GM23338 (cell line): ENCODE measurements at regions not wholly inside any gene's neighbourhood (a gene's known extent, or its start where the extent isn't known, plus 50 kb on each side); places are given as distances from the start of the nearest gene placed in this dataset.

Experiments
- ATAC-seq: fragments of 200-7000 bp; cut with Tn5 transposase; 3 replicates; pipeline ENCODE4 v1.9.1; 2020
- DNase-seq: peaks from one replicate; pipeline ENCODE4 v3.0.0-alpha.2; 2015; ENCODE audit warnings: low spot score
- H2AFZ ChIP-seq: fragments of 200-600 bp; sonication (generic); 2 replicates; pipeline ENCODE4 v1.8.0; 2016; ENCODE audit warnings: antibody characterized with exemption, mild to moderate bottlenecking, moderate library complexity
- H3F3A ChIP-seq: fragments of 200-600 bp; sonication (generic); replicated peaks from 2 replicates; pipeline ENCODE4 v1.8.0; 2017; ENCODE audit warnings: antibody characterized with exemption, mixed run types, low read depth
- H3K27ac ChIP-seq: fragments of 200-600 bp; sonication (generic); 2 replicates; pipeline ENCODE4 v1.6.1; 2016; ENCODE audit warnings: low read depth
- H3K27me3 ChIP-seq: fragments of 200-600 bp; sonication (generic); 2 replicates; pipeline ENCODE4 v1.8.0; 2016; ENCODE audit warnings: mild to moderate bottlenecking, mixed run types, moderate library complexity; ENCODE audit not compliant: insufficient read depth
- H3K36me3 ChIP-seq: fragments of 200-600 bp; sonication (generic); 2 replicates; pipeline ENCODE4 v1.8.0; 2016; ENCODE audit warnings: mild to moderate bottlenecking; ENCODE audit not compliant: insufficient read depth
- H3K4me1 ChIP-seq: fragments of 200-600 bp; sonication (generic); 2 replicates; pipeline ENCODE4 v1.8.0; 2016; ENCODE audit warnings: mild to moderate bottlenecking, moderate library complexity; ENCODE audit not compliant: insufficient read depth
- H3K4me2 ChIP-seq: fragments of 200-600 bp; sonication (generic); 2 replicates; pipeline ENCODE4 v1.7.1; 2017; ENCODE audit warnings: mixed run types
- H3K4me3 ChIP-seq: fragments of 200-600 bp; sonication (generic); 2 replicates; pipeline ENCODE4 v1.6.1; 2016; ENCODE audit warnings: mixed run types
- H3K79me2 ChIP-seq: fragments of 200-600 bp; sonication (generic); replicated peaks from 2 replicates; pipeline ENCODE4 v1.8.0; 2017; ENCODE audit warnings: mild to moderate bottlenecking; ENCODE audit not compliant: insufficient read depth
- H3K9me2 ChIP-seq: fragments of 200-600 bp; sonication (generic); 2 replicates; pipeline ENCODE4 v1.8.0; 2017; ENCODE audit not compliant: insufficient read depth
- H4K20me1 ChIP-seq: fragments of 200-600 bp; sonication (generic); replicated peaks from 2 replicates; pipeline ENCODE4 v1.8.0; 2017; ENCODE audit warnings: mild to moderate bottlenecking; ENCODE audit not compliant: insufficient read depth
- H3K27ac Mint-ChIP-seq: 2 replicates; pipeline ENCODE4 v1.8.0; 2020; ENCODE audit warnings: inconsistent platforms, mild to moderate bottlenecking, moderate library complexity, mixed read lengths
- H3K27me3 Mint-ChIP-seq: 3 replicates; pipeline ENCODE4 v1.8.0; 2022; ENCODE audit warnings: low read depth, mild to moderate bottlenecking, moderate library complexity, mixed read lengths, inconsistent platforms; ENCODE audit not compliant: insufficient read depth, poor library complexity
- H3K36me3 Mint-ChIP-seq: 3 replicates; pipeline ENCODE4 v1.8.0; 2021; ENCODE audit warnings: low read depth, mild to moderate bottlenecking, inconsistent platforms, moderate library complexity, mixed read lengths
- H3K4me1 Mint-ChIP-seq: 3 replicates; pipeline ENCODE4 v1.8.0; 2020; ENCODE audit warnings: mild to moderate bottlenecking, inconsistent platforms, mixed read lengths
- H3K4me3 Mint-ChIP-seq: 3 replicates; pipeline ENCODE4 v1.8.0; 2021; ENCODE audit warnings: moderate library complexity, mild to moderate bottlenecking, inconsistent platforms, mixed read lengths
- H3K9me3 Mint-ChIP-seq: 3 replicates; pipeline ENCODE4 v1.8.0; 2020; ENCODE audit warnings: moderate library complexity, mild to moderate bottlenecking, inconsistent platforms, mixed read lengths
- CREB1 ChIP-seq: fragments of 250-450 bp; sonication (Bioruptor Pico); IDR thresholded peaks from 2 replicates; pipeline ENCODE4 v1.5.0; 2020; ENCODE audit warnings: low read depth, mild to moderate bottlenecking, moderate library complexity
- STAT1 ChIP-seq: IDR thresholded peaks from one replicate; pipeline ENCODE4 v1.6.1; 2016; ENCODE audit warnings: antibody characterized with exemption; ENCODE audit not compliant: unreplicated experiment
- ZNF114 ChIP-seq: fragments of 250-450 bp; sonication (Bioruptor Pico); IDR thresholded peaks from 2 replicates; pipeline ENCODE4 v1.5.0; 2020; ENCODE audit warnings: mild to moderate bottlenecking, moderate library complexity
- TF ChIP-seq, protein P1 (sequence below): fragments of 250-450 bp; sonication (Bioruptor Pico); IDR thresholded peaks from 2 replicates; pipeline ENCODE4 v1.5.0; 2020; ENCODE audit warnings: mild to moderate bottlenecking, moderate library complexity
- TF ChIP-seq, protein P2 (sequence below): IDR thresholded peaks from 2 replicates; pipeline ENCODE4 v1.6.1; 2016; ENCODE audit warnings: antibody characterized with exemption
- TF ChIP-seq, protein P3 (sequence below): IDR thresholded peaks from one replicate; pipeline ENCODE4 v1.6.1; 2018; ENCODE audit warnings: antibody characterized with exemption; ENCODE audit not compliant: unreplicated experiment

- TF ChIP-seq, protein P1, sequence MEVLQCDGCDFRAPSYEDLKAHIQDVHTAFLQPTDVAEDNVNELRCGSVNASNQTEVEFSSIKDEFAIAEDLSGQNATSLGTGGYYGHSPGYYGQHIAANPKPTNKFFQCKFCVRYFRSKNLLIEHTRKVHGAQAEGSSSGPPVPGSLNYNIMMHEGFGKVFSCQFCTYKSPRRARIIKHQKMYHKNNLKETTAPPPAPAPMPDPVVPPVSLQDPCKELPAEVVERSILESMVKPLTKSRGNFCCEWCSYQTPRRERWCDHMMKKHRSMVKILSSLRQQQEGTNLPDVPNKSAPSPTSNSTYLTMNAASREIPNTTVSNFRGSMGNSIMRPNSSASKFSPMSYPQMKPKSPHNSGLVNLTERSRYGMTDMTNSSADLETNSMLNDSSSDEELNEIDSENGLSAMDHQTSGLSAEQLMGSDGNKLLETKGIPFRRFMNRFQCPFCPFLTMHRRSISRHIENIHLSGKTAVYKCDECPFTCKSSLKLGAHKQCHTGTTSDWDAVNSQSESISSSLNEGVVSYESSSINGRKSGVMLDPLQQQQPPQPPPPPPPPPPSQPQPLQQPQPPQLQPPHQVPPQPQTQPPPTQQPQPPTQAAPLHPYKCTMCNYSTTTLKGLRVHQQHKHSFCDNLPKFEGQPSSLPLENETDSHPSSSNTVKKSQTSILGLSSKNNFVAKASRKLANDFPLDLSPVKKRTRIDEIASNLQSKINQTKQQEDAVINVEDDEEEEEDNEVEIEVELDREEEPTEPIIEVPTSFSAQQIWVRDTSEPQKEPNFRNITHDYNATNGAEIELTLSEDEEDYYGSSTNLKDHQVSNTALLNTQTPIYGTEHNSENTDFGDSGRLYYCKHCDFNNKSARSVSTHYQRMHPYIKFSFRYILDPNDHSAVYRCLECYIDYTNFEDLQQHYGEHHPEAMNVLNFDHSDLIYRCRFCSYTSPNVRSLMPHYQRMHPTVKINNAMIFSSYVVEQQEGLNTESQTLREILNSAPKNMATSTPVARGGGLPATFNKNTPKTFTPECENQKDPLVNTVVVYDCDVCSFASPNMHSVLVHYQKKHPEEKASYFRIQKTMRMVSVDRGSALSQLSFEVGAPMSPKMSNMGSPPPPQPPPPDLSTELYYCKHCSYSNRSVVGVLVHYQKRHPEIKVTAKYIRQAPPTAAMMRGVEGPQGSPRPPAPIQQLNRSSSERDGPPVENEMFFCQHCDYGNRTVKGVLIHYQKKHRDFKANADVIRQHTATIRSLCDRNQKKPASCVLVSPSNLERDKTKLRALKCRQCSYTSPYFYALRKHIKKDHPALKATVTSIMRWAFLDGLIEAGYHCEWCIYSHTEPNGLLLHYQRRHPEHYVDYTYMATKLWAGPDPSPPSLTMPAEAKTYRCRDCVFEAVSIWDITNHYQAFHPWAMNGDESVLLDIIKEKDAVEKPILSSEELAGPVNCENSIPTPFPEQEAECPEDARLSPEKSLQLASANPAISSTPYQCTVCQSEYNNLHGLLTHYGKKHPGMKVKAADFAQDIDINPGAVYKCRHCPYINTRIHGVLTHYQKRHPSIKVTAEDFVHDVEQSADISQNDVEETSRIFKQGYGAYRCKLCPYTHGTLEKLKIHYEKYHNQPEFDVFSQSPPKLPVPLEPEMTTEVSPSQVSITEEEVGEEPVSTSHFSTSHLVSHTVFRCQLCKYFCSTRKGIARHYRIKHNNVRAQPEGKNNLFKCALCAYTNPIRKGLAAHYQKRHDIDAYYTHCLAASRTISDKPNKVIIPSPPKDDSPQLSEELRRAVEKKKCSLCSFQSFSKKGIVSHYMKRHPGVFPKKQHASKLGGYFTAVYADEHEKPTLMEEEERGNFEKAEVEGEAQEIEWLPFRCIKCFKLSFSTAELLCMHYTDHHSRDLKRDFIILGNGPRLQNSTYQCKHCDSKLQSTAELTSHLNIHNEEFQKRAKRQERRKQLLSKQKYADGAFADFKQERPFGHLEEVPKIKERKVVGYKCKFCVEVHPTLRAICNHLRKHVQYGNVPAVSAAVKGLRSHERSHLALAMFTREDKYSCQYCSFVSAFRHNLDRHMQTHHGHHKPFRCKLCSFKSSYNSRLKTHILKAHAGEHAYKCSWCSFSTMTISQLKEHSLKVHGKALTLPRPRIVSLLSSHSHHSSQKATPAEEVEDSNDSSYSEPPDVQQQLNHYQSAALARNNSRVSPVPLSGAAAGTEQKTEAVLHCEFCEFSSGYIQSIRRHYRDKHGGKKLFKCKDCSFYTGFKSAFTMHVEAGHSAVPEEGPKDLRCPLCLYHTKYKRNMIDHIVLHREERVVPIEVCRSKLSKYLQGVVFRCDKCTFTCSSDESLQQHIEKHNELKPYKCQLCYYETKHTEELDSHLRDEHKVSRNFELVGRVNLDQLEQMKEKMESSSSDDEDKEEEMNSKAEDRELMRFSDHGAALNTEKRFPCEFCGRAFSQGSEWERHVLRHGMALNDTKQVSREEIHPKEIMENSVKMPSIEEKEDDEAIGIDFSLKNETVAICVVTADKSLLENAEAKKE (CRISPR knock-in tag) = no peak
- TF ChIP-seq, protein P2, sequence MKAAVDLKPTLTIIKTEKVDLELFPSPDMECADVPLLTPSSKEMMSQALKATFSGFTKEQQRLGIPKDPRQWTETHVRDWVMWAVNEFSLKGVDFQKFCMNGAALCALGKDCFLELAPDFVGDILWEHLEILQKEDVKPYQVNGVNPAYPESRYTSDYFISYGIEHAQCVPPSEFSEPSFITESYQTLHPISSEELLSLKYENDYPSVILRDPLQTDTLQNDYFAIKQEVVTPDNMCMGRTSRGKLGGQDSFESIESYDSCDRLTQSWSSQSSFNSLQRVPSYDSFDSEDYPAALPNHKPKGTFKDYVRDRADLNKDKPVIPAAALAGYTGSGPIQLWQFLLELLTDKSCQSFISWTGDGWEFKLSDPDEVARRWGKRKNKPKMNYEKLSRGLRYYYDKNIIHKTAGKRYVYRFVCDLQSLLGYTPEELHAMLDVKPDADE = no peak
Measured at GRCh38 chr5:176734756-176735342, 75.5 kb upstream of the UNC5A start (continued).

DNA sequence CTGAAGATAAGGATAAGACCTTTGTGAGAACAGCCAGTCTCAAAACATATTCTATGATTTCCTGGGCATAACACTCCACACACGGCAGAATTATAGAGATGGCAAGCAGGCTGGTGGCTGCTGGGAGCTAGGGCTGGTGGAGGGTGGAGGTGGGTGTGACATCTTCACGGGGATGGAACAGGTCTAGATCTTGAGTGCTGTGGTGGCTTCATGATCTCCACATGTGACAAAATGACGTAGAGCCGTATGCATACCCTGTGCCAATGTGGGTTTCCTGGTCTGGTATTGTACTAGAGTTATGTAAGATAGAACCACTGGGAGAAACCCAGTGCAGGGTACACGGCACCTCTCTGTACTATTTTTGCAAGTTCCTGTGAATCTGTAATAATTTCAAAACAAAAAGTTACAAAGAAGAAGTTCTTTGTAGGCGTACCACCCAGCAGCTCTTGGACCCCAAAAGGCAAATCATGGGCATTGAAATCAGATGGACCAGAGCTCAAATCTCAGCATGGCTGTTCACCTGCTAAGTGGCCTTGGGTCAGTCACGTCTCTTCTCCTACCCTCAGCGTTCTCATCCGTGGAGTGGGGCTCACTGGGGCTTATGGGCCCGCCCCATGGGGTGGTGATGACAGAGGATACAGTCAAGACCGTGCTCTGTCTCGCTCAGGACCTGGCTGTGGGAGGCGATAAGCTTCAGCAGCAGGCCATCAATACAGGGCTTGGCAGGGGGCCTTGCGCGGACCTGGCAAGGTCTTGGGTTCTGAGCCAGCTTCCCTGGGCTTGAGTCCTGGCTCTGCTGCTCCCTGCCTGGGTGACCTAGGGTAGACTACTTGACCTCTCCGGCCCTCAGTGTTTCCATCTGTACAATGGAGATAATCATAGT is 74.7 kb upstream of the UNC5A start:
- peaks cover 14% of the 10 kb centered on the region for H3K27me3 ChIP-seq
- no peaks in the 10 kb centered on the region for H4K20me1 ChIP-seq
- no peak overlapping the region for H3K27ac ChIP-seq
- H3K4me1 Mint-ChIP-seq = peaks cover 40% of the 10 kb centered on the region
- peaks cover 19% of the 10 kb centered on the region for H3K4me1 ChIP-seq
- no peaks in the 10 kb centered on the region for H3K9me2 ChIP-seq
- H3K36me3 ChIP-seq = no peaks in the 10 kb centered on the region; the same call in 1 of the 2 replicates
- H3K27ac Mint-ChIP-seq = no peak overlapping the region
- no peak overlapping the region for H3K4me3 ChIP-seq
- peaks cover 30% of the 10 kb centered on the region for H3K27me3 Mint-ChIP-seq
- no peaks in the 10 kb centered on the region for H3F3A ChIP-seq
- H2AFZ ChIP-seq = no peak overlapping the region
- no peak overlapping the region for H3K4me2 ChIP-seq
- H3K9me3 Mint-ChIP-seq = no peaks in the 10 kb centered on the region; the same call in 2 of the 3 replicates
- DNase-seq (no peak), ATAC-seq (no peak)
- no peaks in the 10 kb centered on the region for H3K79me2 ChIP-seq
- H3K36me3 Mint-ChIP-seq = no peaks in the 10 kb centered on the region
- no peak overlapping the region for H3K4me3 Mint-ChIP-seq
- TF ChIP-seq, protein P3, sequence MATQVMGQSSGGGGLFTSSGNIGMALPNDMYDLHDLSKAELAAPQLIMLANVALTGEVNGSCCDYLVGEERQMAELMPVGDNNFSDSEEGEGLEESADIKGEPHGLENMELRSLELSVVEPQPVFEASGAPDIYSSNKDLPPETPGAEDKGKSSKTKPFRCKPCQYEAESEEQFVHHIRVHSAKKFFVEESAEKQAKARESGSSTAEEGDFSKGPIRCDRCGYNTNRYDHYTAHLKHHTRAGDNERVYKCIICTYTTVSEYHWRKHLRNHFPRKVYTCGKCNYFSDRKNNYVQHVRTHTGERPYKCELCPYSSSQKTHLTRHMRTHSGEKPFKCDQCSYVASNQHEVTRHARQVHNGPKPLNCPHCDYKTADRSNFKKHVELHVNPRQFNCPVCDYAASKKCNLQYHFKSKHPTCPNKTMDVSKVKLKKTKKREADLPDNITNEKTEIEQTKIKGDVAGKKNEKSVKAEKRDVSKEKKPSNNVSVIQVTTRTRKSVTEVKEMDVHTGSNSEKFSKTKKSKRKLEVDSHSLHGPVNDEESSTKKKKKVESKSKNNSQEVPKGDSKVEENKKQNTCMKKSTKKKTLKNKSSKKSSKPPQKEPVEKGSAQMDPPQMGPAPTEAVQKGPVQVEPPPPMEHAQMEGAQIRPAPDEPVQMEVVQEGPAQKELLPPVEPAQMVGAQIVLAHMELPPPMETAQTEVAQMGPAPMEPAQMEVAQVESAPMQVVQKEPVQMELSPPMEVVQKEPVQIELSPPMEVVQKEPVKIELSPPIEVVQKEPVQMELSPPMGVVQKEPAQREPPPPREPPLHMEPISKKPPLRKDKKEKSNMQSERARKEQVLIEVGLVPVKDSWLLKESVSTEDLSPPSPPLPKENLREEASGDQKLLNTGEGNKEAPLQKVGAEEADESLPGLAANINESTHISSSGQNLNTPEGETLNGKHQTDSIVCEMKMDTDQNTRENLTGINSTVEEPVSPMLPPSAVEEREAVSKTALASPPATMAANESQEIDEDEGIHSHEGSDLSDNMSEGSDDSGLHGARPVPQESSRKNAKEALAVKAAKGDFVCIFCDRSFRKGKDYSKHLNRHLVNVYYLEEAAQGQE = no peak
- TF ChIP-seq ZNF114 (CRISPR knock-in tag) = no peak
- TF ChIP-seq CREB1 (CRISPR knock-in tag) = no peak
- TF ChIP-seq STAT1 = no peak
- TF ChIP-seq, protein P2 = no peak
